H1 (cell line): ENCODE measurements at regions not wholly inside any gene's neighbourhood (a gene's known extent, or its start where the extent isn't known, plus 50 kb on each side); places are given as distances from the start of the nearest gene placed in this dataset.

Experiments used
- CTCF ChIA-PET: fragments of 300-600 bp; sonication (Branson Sonifier 250); formaldehyde crosslinking; loops from one replicate; lab custom pipeline; 2021; ENCODE audit not compliant: partially characterized antibody; lab: Charles Lee
- POLR2A ChIA-PET: fragments of 300-600 bp; sonication (Branson Sonifier 250); formaldehyde crosslinking; loops from one replicate; lab custom pipeline; 2021; ENCODE audit warnings: inconsistent platforms; ENCODE audit not compliant: partially characterized antibody; lab: Charles Lee
- DNase-seq, 2 experiments: peaks; one replicate each; pipeline versions ENCODE4 v3.0.0 to v3.0.0-alpha.2; 2010 to 2022; ENCODE audit warnings: low spot score in 2 of 2, low read depth in 1 of 2, mixed read lengths in 1 of 2
- FAIRE-seq: peaks from 2 replicates; lab custom pipeline; 2011; peaks lifted over from hg19 to GRCh38; lab: Jason Lieb, UNC
- H2AFZ ChIP-seq: 2 replicates; pipeline ENCODE4 v1.8.1; 2012; ENCODE audit warnings: low read length, inconsistent platforms
- H2AK5ac ChIP-seq: 2 replicates; pipeline ENCODE4 v1.6.1; 2013; ENCODE audit warnings: low read depth, low read length
- H2BK120ac ChIP-seq: replicated peaks from 2 replicates; pipeline ENCODE3; 2013; ENCODE audit warnings: low read depth, low read length, inconsistent platforms
- H2BK12ac ChIP-seq: 2 replicates; pipeline ENCODE4 v1.6.1; 2013; ENCODE audit warnings: low read depth, low read length
- H2BK15ac ChIP-seq: 2 replicates; pipeline ENCODE4 v1.6.1; 2013; ENCODE audit warnings: low read length
- H2BK20ac ChIP-seq: 2 replicates; pipeline ENCODE4 v1.6.1; 2013; ENCODE audit warnings: low read length
- H2BK5ac ChIP-seq: 2 replicates; pipeline ENCODE4 v1.6.1; 2013; ENCODE audit warnings: low read depth, low read length
- H3K14ac ChIP-seq: 2 replicates; pipeline ENCODE4 v1.6.1; 2013; ENCODE audit warnings: inconsistent platforms; ENCODE audit not compliant: insufficient read length
- H3K18ac ChIP-seq: 2 replicates; pipeline ENCODE4 v1.6.1; 2013; ENCODE audit warnings: low read length; ENCODE audit errors: extremely low read depth
- H3K23ac ChIP-seq: 2 replicates; pipeline ENCODE4 v1.6.1; 2013; ENCODE audit warnings: inconsistent platforms; ENCODE audit not compliant: insufficient read length
- H3K23me2 ChIP-seq: 2 replicates; pipeline ENCODE4 v1.6.1; 2013; ENCODE audit warnings: low read depth, low read length
- H3K27ac ChIP-seq: 2 replicates; pipeline ENCODE4 v1.6.1; 2011; ENCODE audit warnings: low read depth, low read length, inconsistent platforms
- H3K27me3 ChIP-seq, 4 experiments: replicated peaks in 1 of 4; 1 replicate in 1 of 4; 2 replicates in 3 of 4; pipeline versions ENCODE4 v1.6.1 to v1.8.1; 2011 to 2013; ENCODE audit warnings: low read length in 3 of 4, mild to moderate bottlenecking in 3 of 4, inconsistent platforms in 2 of 4, mixed read lengths in 2 of 4, moderate library complexity in 1 of 4; ENCODE audit not compliant: control insufficient read depth in 3 of 4, insufficient read depth in 3 of 4; ENCODE audit errors: extremely low read depth in 1 of 4
- H3K36me3 ChIP-seq, 4 experiments: 2 replicates each; pipeline versions ENCODE4 v1.6.1 to v1.8.1; 2011 to 2013; ENCODE audit warnings: mild to moderate bottlenecking in 4 of 4, low read length in 3 of 4, moderate library complexity in 2 of 4, control low read depth in 1 of 4, inconsistent platforms in 1 of 4; ENCODE audit not compliant: insufficient read depth in 4 of 4, control insufficient read depth in 2 of 4
- H3K4ac ChIP-seq: replicated peaks from 2 replicates; pipeline ENCODE3; 2013; ENCODE audit warnings: low read length, low read depth, mixed read lengths, inconsistent platforms; ENCODE audit not compliant: insufficient read length
- H3K4me1 ChIP-seq, 4 experiments: replicated peaks in 1 of 4; 1 replicate in 1 of 4; 2 replicates in 3 of 4; pipeline versions ENCODE4 v1.6.1 to v1.8.1; 2011 to 2013; ENCODE audit warnings: low read length in 3 of 4, inconsistent platforms in 2 of 4, mixed read lengths in 1 of 4; ENCODE audit not compliant: insufficient read depth in 4 of 4, control insufficient read depth in 3 of 4
- H3K4me2 ChIP-seq, 2 experiments: 2 replicates each; pipeline versions ENCODE4 v1.6.1 to v1.8.1; 2011 to 2013; ENCODE audit warnings: low read depth in 2 of 2, low read length in 2 of 2, control low read depth in 1 of 2, inconsistent platforms in 1 of 2, mild to moderate bottlenecking in 1 of 2; ENCODE audit not compliant: insufficient read depth in 1 of 2
- H3K4me3 ChIP-seq, 4 experiments: fragments of 200-600, 300-600 bp in 1 of 4; sonication (generic), shearing (Covaris generic), sonication (Bioruptor Twin) in 1 of 4; 2 replicates each; pipeline versions ENCODE4 v1.5.1 to v1.8.1; 2011 to 2016; ENCODE audit warnings: low read length in 4 of 4, low read depth in 3 of 4, control low read depth in 2 of 4, inconsistent platforms in 2 of 4, mild to moderate bottlenecking in 2 of 4, mixed read lengths in 1 of 4, moderate library complexity in 1 of 4; ENCODE audit not compliant: insufficient read depth in 2 of 4; ENCODE audit errors: extremely low read depth in 1 of 4
- H3K56ac ChIP-seq: replicated peaks from 2 replicates; pipeline ENCODE3; 2013; ENCODE audit warnings: low read depth, mild to moderate bottlenecking, mixed read lengths, low read length, inconsistent platforms; ENCODE audit not compliant: insufficient read length
- H3K79me1 ChIP-seq: 2 replicates; pipeline ENCODE4 v1.6.1; 2013; ENCODE audit warnings: low read depth, low read length, control low read depth
- H3K79me2 ChIP-seq, 2 experiments: 2 replicates each; pipeline versions ENCODE4 v1.6.1 to v1.8.1; 2012 to 2013; ENCODE audit warnings: low read length in 2 of 2, mild to moderate bottlenecking in 2 of 2, inconsistent platforms in 1 of 2; ENCODE audit not compliant: insufficient read depth in 2 of 2, control insufficient read depth in 1 of 2
- H3K9ac ChIP-seq, 4 experiments: replicated peaks in 1 of 4; 1 replicate in 1 of 4; 2 replicates in 3 of 4; pipeline versions ENCODE4 v1.6.1 to v1.8.1; 2011 to 2013; ENCODE audit warnings: low read depth in 3 of 4, low read length in 3 of 4, control low read depth in 2 of 4, mild to moderate bottlenecking in 2 of 4, moderate library complexity in 2 of 4, inconsistent platforms in 1 of 4; ENCODE audit errors: extremely low read depth in 1 of 4
- H3K9me3 ChIP-seq, 2 experiments: 2 replicates each; pipeline versions ENCODE4 v1.6.1 to v1.8.1; 2012 to 2013; ENCODE audit warnings: mild to moderate bottlenecking in 2 of 2, moderate library complexity in 2 of 2, control low read depth in 1 of 2, inconsistent platforms in 1 of 2, low read depth in 1 of 2, low read length in 1 of 2, mixed read lengths in 1 of 2; ENCODE audit not compliant: insufficient read depth in 2 of 2
- H4K20me1 ChIP-seq, 2 experiments: replicated peaks in 1 of 2; 2 replicates each; pipeline versions ENCODE3 to v1.8.1; 2011 to 2013; ENCODE audit warnings: inconsistent platforms in 2 of 2, low read length in 2 of 2, mild to moderate bottlenecking in 1 of 2; ENCODE audit not compliant: insufficient read depth in 2 of 2, control insufficient read depth in 1 of 2
- H4K5ac ChIP-seq: 2 replicates; pipeline ENCODE4 v1.6.1; 2013; ENCODE audit warnings: low read length, low read depth, mixed read lengths, inconsistent platforms; ENCODE audit not compliant: insufficient read length
- H4K8ac ChIP-seq: 2 replicates; pipeline ENCODE4 v1.8.0; 2013; ENCODE audit warnings: mild to moderate bottlenecking, moderate library complexity, low read length, inconsistent platforms; ENCODE audit not compliant: insufficient read depth; ENCODE audit errors: extremely low read depth
- H4K91ac ChIP-seq: replicated peaks from 2 replicates; pipeline ENCODE3; 2013; ENCODE audit warnings: low read length, mixed read lengths, inconsistent platforms; ENCODE audit not compliant: insufficient read length
- FOSL1 ChIP-seq: IDR thresholded peaks from 2 replicates; pipeline ENCODE4 v1.6.1; 2011; ENCODE audit warnings: mild to moderate bottlenecking, low read depth, low read length, moderate library complexity; ENCODE audit not compliant: insufficient read depth
- GABPA ChIP-seq: IDR thresholded peaks from 2 replicates; pipeline ENCODE4 v1.6.1; 2011; ENCODE audit warnings: mild to moderate bottlenecking, low read length, moderate library complexity, borderline replicate concordance; ENCODE audit not compliant: insufficient read depth
- HDAC2 ChIP-seq, 2 experiments: fragments of 300-600 bp in 1 of 2; sonication (generic) in 1 of 2; IDR thresholded peaks; 2 replicates each; pipeline ENCODE4 v1.6.1; 2011 to 2012; ENCODE audit warnings: low read depth in 2 of 2, low read length in 2 of 2, mild to moderate bottlenecking in 2 of 2, moderate library complexity in 2 of 2, borderline replicate concordance in 1 of 2, inconsistent platforms in 1 of 2
- PHF8 ChIP-seq: fragments of 200-600 bp; sonication (generic); conservative IDR thresholded peaks from 2 replicates; pipeline ENCODE4 v1.7.1; 2012; ENCODE audit warnings: low read depth, mild to moderate bottlenecking, inconsistent platforms, low read length, moderate library complexity
- RBBP5 ChIP-seq: IDR thresholded peaks from 2 replicates; pipeline ENCODE4 v1.7.1; 2012; ENCODE audit warnings: low read depth, mild to moderate bottlenecking, inconsistent platforms, low read length, moderate library complexity, borderline replicate concordance
- SIX5 ChIP-seq: IDR thresholded peaks from 2 replicates; pipeline ENCODE4 v1.6.1; 2011; ENCODE audit warnings: mild to moderate bottlenecking, low read depth, low read length
- whole genome bisulfite sequencing, 2 experiments: shearing (Covaris generic) in 1 of 2; methylation state at CpG; one replicate each; pipeline versions ENCODE4 v1.1.6 to v1.1.7; 2013 to 2015; ENCODE audit warnings: low lambda C conversion rate in 2 of 2, mixed read lengths in 2 of 2, inconsistent platforms in 1 of 2, low coverage in 1 of 2, missing lambda C conversion rate in 1 of 2; ENCODE audit not compliant: insufficient replicate concordance in 2 of 2, insufficient coverage in 1 of 2, insufficient read length in 1 of 2; ENCODE audit errors: extremely low coverage in 1 of 2, missing lambda C conversion rate in 1 of 2; 5-methylcytosine and 5-hydroxymethylcytosine counted together
- TF ChIP-seq, protein P1 (sequence below): IDR thresholded peaks from 2 replicates; pipeline ENCODE4 v1.6.1; 2012; ENCODE audit warnings: inconsistent platforms
- TF ChIP-seq, protein P2 (sequence below): IDR thresholded peaks from 2 replicates; pipeline ENCODE4 v1.6.1; 2012; ENCODE audit warnings: inconsistent platforms
- TF ChIP-seq, protein P3 (sequence below): IDR thresholded peaks from 2 replicates; pipeline ENCODE4 v1.6.1; 2011; ENCODE audit warnings: low read length, improper control_type of control experiment

DNA sequence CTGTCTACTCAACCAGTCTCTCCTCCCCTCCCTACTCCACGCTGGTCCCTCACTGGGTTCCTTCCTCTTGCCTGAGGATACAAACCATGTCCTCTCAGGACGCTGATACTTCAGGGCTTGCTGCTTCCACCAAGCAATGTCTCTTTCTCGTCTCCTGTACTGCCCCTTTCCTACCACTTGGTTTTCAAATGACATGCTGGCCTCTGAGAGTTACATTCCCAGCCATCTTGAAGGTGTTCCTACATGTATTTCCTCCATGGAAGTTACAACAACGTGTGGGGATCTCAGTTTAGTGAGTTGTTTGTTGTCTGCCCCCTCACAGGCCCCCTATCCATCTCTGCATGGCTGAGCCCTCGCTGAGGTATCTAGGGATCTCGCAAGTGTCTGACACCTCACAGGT is 334.5 kb upstream of the SKOR2 start:
- H3K27ac ChIP-seq: no peak overlapping the region
- H3K23ac ChIP-seq: no peak overlapping the region
- H2BK120ac ChIP-seq: no peak overlapping the region
- 0 out of 2 replicates have a peak overlapping the region, but pooled peaks have one; percentile 29 for H2AK5ac ChIP-seq
- no peaks in the 10 kb centered on the region; a peak in 1 of 4 replicates for H3K79me2 ChIP-seq
- no peak for FAIRE-seq
- H3K4me1 ChIP-seq: no peaks in the 10 kb centered on the region; a peak in 1 of 7 replicates
- H3K4me3 ChIP-seq: no peak overlapping the region
- H3K9me3 ChIP-seq: no peaks in the 10 kb centered on the region
- no peak overlapping the region; the same call in 1 of the 2 replicates for H2BK5ac ChIP-seq
- no peak overlapping the region for H4K8ac ChIP-seq
- H3K56ac ChIP-seq: no peak overlapping the region
- no peak overlapping the region for H2BK12ac ChIP-seq
- H2AFZ ChIP-seq: no peak overlapping the region
- no peaks in the 10 kb centered on the region for H3K23me2 ChIP-seq
- no peak overlapping the region for H3K14ac ChIP-seq
- no peaks in the 10 kb centered on the region for H4K20me1 ChIP-seq
- H2BK15ac ChIP-seq: no peak overlapping the region
- H3K4ac ChIP-seq: no peak overlapping the region
- no peak overlapping the region for H3K18ac ChIP-seq
- ChIA-PET CTCF (interaction anchor here (1.0 to 2.1 kb wide), 2 partner anchors 22 to 169 kb away, joined by 3 to 7 read pairs; no protein-coding TSS in a partner anchor), POLR2A (no interaction called here)
- WGBS, 2 experiments: 84% methylated on average over 6 of the region's 6 CpGs; no CpG with 5 or more reads in 1 of the 2 experiments
- DNase-seq: no peak
- no peak overlapping the region for H4K5ac ChIP-seq
- no peak overlapping the region for H2BK20ac ChIP-seq
- no peaks in the 10 kb centered on the region; a peak in 1 of 8 replicates for H3K36me3 ChIP-seq
- no peaks in the 10 kb centered on the region; the same call in 1 of the 2 replicates for H3K79me1 ChIP-seq
- H4K91ac ChIP-seq: no peak overlapping the region
- H3K4me2 ChIP-seq: no peak overlapping the region
- H3K9ac ChIP-seq: no peak overlapping the region
- no peaks in the 10 kb centered on the region for H3K27me3 ChIP-seq
- TF ChIP-seq HDAC2 (IDR thresholded peaks at IDR 0.05; ENCODE audit: borderline replicate concordance in 1 of 2, low read depth in 2 of 2, low read length in 2 of 2) (no peak), RBBP5 (no peak), FOSL1 (no peak), SIX5 (no peak), GABPA (no peak), PHF8 (no peak)
- TF ChIP-seq, protein P1, sequence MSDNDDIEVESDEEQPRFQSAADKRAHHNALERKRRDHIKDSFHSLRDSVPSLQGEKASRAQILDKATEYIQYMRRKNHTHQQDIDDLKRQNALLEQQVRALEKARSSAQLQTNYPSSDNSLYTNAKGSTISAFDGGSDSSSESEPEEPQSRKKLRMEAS: no peak
- TF ChIP-seq, protein P2, sequence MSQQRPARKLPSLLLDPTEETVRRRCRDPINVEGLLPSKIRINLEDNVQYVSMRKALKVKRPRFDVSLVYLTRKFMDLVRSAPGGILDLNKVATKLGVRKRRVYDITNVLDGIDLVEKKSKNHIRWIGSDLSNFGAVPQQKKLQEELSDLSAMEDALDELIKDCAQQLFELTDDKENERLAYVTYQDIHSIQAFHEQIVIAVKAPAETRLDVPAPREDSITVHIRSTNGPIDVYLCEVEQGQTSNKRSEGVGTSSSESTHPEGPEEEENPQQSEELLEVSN: no peak
- TF ChIP-seq, protein P3, sequence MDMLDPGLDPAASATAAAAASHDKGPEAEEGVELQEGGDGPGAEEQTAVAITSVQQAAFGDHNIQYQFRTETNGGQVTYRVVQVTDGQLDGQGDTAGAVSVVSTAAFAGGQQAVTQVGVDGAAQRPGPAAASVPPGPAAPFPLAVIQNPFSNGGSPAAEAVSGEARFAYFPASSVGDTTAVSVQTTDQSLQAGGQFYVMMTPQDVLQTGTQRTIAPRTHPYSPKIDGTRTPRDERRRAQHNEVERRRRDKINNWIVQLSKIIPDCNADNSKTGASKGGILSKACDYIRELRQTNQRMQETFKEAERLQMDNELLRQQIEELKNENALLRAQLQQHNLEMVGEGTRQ: no peak
